Left kidney (tissue), 1 donor: ENCODE measurements at regions not wholly inside any gene's neighbourhood (a gene's known extent, or its start where the extent isn't known, plus 50 kb on each side); places are given as distances from the start of the nearest gene placed in this dataset.

ENCODE experiments used
- DNase-seq: peaks from one replicate; pipeline ENCODE4 v3.0.0-alpha.2; 2013

- no peak for DNase-seq
Observed at GRCh38 chr20:19807946-19808330, 49.9 kb downstream of the RIN2 start.

GRCh38 chr20:19808498-19808897, 50.4 kb downstream of the RIN2 start:
- DNase-seq, result no peak

GRCh38 chr20:19809505-19809904, 51.4 kb downstream of the RIN2 start:
- DNase-seq, result no peak

DNA sequence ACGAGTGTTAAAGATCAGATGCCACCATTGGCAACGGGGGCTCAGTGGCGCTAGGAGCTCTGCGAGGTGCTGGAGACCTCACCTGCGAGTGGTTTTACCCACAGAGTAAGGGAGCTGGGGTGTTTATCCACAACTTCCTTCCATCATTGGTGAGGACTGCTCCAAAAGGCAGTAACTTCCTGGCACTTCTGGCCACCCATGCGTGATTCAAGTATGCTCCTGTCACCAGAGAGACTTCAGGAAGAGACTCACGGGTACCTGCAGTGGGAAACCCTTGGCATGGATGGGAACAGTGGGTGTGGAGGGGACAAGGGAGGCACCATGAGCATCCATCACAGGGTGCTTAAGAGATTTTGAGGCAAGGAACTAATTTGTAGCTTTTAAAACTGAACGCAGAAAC, 53.2 kb downstream of the RIN2 start:
- DNase-seq, result no peak

DNA sequence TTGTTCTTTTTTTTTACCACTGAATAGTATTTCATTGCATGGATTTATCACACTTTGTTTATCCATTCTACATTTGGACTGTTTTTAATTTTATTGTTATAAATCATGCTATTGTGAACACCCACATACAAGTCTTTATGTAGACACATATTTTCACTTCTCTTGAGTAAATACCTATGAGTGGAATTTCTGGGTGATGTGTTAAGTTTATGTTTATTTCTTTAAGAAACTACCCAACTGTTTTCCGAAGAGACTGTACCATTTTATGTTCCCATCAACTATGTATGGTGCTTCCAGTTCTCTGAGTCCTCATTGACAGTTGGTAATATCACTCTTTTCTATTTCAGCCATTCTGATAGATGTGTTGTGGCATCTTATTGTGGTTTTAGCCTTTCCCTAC, 54.0 kb downstream of the RIN2 start:
- DNase-seq, result no peak

- DNase-seq, result no peak
Observed at GRCh38 chr20:19812696-19813095, 54.6 kb downstream of the RIN2 start.

DNA sequence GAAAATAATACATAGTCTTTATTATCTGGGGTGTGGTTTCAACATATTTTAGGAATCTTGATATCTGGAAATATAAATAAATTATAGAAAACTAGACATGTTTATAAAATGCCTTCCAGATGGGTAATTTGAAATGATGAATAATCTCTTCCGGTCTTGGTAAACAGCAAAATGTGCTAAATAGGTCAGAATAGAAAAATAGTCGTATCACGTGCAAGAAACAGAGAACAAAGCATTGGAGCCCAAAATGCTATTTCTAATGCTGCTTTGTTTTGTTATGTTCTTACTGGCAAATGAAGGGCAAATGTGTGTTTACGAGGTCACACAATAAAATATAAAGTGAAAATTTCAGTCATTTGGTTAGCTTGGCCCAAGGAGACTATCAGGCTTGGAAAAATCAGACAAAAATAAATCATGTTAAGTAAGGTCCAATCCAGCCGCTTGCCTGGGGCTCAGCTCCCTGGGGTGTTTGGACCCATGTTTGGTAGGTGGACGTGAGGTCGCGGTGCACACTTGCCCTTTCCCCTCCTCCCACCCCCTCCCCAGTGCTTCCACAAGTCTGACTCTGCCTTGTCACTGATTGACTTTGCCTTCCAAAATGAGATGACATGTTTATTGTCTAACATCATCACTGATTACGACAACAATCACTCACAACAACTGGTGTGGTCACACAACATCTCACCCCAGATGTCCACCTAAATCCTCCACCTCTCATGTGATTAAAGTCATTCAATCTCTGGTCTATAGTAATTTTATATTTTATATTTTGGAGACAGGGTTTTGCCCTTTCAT, 56.0 kb downstream of the RIN2 start:
- no peak for DNase-seq

- no peak for DNase-seq
Observed at GRCh38 chr20:19815553-19815991, 57.5 kb downstream of the RIN2 start.

DNA sequence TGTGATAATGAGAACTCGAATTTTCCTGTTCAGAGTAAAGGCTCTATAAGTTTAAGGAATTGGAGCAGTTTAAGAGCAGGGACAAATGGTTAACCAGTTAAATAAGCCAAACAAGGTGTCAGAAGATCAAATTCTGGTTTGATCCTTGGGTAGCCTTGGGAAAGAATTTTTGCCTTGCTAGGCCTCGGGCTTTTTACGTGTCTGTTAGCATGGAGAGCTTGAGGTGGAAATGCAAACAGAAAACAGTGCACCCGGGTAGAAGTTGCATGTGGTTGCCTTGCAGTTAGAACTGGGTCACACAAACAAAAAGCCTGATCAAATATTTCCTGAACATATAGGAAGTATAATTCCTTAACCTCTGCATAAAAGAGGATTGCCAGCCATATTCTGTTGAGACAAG, 58.3 kb downstream of the RIN2 start:
- no peak for DNase-seq

GRCh38 chr20:19817017-19817416, 59.0 kb downstream of the RIN2 start:
- DNase-seq, result no peak

GRCh38 chr20:19819149-19819548, 61.1 kb downstream of the RIN2 start:
- no peak for DNase-seq

GRCh38 chr20:19820555-19821211, 62.6 kb downstream of the RIN2 start:
- no peak for DNase-seq

- DNase-seq, result no peak
Observed at GRCh38 chr20:19821606-19822005, 63.5 kb downstream of the RIN2 start.

GRCh38 chr20:19823216-19823615, 65.2 kb downstream of the RIN2 start:
- DNase-seq, result no peak

DNA sequence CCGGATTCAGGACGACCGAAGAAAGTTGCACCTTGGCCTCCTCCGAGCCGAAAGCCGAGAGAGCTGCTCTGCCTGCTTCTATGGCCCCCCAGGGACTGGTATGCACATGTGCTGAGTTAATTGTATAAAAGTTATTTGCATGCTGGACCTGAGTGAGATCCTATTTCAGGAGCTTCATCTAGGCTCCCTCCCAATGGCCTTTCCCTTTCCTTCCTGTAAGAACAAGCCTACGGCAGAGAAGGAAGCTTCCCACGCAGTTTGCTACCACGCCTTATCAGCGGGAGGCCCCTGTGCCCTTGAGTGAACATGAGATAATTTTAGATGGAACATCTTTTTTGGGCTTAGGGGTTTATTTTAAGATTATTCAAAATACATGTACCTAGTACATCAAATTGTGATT, 65.9 kb downstream of the RIN2 start:
- no peak for DNase-seq

- DNase-seq, result no peak
Observed at GRCh38 chr20:19824861-19825260, 66.8 kb downstream of the RIN2 start.

- no peak for DNase-seq
Observed at GRCh38 chr20:19826179-19826914, 68.3 kb downstream of the RIN2 start.

DNA sequence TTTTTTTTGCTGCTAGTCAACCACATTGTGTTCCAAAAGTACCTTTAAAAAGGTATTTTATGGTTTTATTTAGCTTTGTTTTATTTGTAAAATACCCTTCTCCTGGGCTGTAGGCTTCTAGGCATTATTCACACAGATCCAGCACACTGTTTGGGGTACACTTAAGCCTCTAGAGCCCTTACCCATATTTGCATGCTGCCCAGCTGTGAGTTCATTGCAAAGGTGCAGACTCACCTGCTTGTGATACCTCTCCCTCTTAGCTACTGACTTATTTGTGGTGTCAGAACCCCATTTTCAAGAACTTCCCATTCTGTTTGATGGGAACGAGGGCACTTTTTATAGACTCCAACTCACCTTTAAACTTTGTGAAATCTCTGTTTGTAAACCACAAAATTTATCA, 69.8 kb downstream of the RIN2 start:
- DNase-seq, result no peak

- DNase-seq, result no peak
Observed at GRCh38 chr20:19828232-19828631, 70.2 kb downstream of the RIN2 start.

DNA sequence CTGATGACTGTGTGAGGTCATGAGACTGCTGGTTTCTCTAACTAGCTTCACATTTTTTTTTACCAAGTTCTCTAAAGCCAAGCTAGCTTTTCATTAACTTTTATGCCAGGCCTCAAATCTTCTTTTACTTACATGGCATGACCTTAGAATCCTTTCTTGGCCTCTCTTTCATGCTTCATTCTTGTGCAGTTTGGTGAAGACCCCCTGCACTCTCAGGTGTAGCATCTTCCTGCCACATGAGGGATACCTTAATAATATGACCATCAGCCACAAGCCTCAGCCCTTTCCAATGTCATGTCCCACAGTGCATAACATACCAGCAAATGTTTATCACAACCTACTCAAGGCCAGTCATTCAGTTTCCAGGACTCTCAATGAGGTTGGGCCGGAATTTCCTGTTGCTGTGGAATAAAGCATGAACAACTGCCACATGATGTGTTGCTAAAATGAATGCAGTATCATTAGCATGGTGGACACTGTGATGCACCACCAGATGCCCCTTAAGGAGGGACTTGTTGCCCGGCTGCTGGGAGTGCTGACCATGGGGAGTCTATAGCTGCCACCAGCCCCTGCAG, 72.2 kb downstream of the RIN2 start:
- no peak for DNase-seq

DNA sequence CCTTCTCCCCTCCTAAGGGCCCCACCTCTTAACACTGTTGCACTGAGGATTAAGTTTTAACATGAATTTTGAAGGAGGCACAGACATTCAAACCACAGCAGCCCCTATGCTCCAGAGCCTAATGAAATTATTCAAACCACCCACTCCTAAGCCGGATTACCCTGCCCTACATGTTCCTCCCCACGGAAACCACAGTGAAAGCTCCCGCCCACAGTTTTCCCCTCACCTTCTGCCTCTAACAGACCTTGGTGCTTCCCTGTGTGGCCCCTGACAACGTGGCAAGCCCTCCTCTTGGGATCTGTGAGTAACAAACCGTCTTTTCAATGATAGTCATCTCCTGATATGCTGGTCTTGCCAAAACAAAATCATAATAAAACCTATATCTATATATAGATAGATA, 74.8 kb downstream of the RIN2 start:
- no peak for DNase-seq

DNA sequence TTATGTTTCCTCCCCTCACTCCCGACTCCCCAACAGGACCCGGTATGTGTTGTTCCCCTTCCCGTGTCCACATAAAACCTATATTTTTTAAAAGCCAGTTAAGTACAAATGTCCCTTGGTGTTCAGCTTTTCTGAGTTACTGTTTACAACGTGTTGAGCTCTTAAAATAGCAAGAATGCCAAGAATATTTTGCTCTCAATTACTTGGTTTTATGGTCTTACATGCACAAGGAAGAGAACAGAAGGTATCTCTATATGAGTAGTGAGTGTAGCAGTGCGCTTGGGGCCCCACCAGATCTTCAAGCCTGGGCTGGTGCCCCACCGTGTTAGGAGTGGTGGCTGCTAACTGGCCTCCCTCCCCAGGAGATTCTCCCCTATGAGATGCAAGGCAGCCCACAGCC, 75.3 kb downstream of the RIN2 start:
- no peak for DNase-seq

DNA sequence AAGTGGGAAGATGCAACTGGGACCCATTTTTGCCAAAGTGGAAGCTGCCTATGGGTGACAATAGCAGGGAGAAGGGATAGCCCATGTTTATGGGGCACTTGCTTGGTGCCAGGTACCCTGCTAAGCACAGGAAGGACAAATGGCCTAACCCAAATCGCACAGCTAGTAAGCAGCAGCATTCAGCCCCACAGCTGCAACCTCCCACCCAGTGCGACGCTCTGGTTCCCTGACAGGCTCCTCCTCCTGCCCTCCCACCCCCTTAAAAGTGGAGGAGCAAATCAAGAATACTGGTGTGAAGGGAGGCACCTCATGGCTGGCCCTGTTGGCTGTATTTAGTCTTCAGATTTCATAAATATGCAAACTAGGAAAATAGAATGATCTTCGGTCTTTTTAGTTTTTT, 76.2 kb downstream of the RIN2 start:
- no peak for DNase-seq
